GM12872 (cell line): ENCODE measurements at regions not wholly inside any gene's neighbourhood (a gene's known extent, or its start where the extent isn't known, plus 50 kb on each side); places are given as distances from the start of the nearest gene placed in this dataset.

Source experiments
- TF ChIP-seq, protein P1 (sequence below): IDR thresholded peaks from 3 replicates; pipeline ENCODE4 v1.5.1; 2011; ENCODE audit warnings: low read depth, mild to moderate bottlenecking, low read length, moderate library complexity; ENCODE audit not compliant: insufficient read depth

DNA sequence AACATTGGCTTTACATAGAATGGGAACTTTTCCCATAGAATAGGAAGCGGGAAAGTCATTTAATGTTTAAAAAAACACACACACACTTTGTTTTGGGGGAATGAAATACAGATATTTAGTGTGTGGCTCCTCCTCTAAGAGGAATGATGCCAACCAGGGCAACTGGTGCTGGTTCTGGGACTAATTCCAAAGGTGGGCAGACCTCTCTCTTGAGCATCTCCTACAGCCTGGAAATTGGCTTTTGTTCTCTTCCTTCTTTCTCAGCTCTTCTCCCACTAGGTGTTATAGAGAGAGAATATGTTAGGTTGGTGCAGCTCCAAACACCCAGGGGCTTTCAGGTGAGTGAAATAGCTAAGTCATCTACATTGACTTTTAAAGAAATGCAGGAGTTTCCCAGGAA is 190.1 kb downstream of the RAD51AP2 start:
- TF ChIP-seq, protein P1, sequence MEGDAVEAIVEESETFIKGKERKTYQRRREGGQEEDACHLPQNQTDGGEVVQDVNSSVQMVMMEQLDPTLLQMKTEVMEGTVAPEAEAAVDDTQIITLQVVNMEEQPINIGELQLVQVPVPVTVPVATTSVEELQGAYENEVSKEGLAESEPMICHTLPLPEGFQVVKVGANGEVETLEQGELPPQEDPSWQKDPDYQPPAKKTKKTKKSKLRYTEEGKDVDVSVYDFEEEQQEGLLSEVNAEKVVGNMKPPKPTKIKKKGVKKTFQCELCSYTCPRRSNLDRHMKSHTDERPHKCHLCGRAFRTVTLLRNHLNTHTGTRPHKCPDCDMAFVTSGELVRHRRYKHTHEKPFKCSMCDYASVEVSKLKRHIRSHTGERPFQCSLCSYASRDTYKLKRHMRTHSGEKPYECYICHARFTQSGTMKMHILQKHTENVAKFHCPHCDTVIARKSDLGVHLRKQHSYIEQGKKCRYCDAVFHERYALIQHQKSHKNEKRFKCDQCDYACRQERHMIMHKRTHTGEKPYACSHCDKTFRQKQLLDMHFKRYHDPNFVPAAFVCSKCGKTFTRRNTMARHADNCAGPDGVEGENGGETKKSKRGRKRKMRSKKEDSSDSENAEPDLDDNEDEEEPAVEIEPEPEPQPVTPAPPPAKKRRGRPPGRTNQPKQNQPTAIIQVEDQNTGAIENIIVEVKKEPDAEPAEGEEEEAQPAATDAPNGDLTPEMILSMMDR, result no peak

- TF ChIP-seq, protein P1, result no peak
These were observed 190.6 kb downstream of the RAD51AP2 start for GRCh38 chr2:17327649-17328048.

- TF ChIP-seq, protein P1, result no peak
These were observed 191.5 kb downstream of the RAD51AP2 start for GRCh38 chr2:17326717-17327116.

DNA sequence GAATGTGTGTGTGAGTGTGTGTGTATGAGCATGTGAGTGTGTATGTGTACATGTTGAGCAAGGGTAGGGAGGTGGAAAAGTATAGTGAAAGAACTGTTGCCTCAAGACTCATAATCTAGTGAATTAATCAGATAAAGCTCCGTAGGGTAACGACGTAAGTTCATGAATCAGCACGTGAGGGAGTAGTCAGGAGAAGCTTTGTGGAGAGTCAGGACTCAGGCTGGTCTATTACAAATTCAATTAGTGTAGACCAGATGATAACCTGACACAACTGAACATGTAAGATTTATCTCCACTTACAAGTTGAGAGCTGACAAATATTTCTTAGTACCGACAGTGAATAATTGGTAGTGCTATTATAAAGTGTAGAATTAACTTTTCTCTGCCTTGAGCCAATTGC is 194.5 kb downstream of the RAD51AP2 start:
- TF ChIP-seq, protein P1, result no peak

- TF ChIP-seq, protein P1, result no peak
These were observed 195.8 kb downstream of the RAD51AP2 start for GRCh38 chr2:17322461-17322860.

GRCh38 chr2:17319090-17319489 is 199.2 kb downstream of the RAD51AP2 start:
- TF ChIP-seq, protein P1, result no peak

DNA sequence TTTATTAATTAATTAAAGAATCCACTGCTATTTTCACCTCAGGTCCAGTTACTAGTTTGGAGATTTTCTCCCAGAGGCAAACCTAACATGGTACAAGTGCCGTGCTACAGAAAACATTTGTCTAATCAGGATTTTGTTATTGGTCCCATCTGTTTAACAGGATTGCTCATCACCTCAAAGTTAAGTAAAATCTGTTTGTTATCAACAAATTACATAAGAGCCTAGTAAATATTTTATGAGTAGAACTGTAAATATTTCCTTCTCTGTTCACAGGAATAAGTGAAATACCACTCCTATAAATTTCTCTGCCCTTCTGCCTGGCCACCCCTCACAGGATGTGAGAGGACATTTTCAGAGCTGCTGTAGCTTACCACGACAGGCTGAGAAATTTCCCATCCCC is 200.2 kb downstream of the RAD51AP2 start:
- TF ChIP-seq, protein P1, result no peak
